GM19328 (cell line): ENCODE measurements at regions not wholly inside any gene's neighbourhood (a gene's known extent, or its start where the extent isn't known, plus 50 kb on each side); places are given as distances from the start of the nearest gene placed in this dataset.
A peak's percentile ranks its signal among the peaks of the same experiment; 100 is the strongest.

ENCODE experiments used
- ATAC-seq: cut with Tn5 transposase; IDR thresholded peaks from one replicate; pipeline ENCODE4 v1.9.1; 2021; ENCODE audit warnings: mild to moderate bottlenecking, moderate library complexity; ENCODE audit not compliant: unreplicated experiment

- no peak for ATAC-seq
These were observed 138.5 kb downstream of the RBM26 start for GRCh38 chr13:79267560-79267959.

DNA sequence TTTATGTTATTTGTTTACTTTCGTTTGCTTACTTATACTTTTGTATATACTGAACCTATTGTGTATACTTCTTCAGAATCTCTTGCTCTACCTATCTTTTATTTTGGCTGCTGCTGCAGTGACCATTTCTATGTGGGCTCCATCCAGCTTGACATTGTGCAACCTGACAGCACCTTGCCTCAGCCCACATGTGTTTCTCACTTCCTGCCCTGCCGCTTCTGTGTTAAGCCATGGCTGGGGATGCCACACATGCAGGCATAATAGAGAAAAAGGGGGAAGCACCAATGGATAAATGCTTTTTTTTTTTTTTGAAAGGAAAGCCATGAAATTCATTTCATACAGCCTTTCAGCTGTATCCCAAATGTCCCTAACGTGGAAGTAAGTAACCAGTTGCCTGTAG lies 147.6 kb downstream of the RBM26 start:
- no peak for ATAC-seq

- peak; percentile 41 for ATAC-seq
These were observed 159.5 kb downstream of the RBM26 start for GRCh38 chr13:79246578-79246949.

DNA sequence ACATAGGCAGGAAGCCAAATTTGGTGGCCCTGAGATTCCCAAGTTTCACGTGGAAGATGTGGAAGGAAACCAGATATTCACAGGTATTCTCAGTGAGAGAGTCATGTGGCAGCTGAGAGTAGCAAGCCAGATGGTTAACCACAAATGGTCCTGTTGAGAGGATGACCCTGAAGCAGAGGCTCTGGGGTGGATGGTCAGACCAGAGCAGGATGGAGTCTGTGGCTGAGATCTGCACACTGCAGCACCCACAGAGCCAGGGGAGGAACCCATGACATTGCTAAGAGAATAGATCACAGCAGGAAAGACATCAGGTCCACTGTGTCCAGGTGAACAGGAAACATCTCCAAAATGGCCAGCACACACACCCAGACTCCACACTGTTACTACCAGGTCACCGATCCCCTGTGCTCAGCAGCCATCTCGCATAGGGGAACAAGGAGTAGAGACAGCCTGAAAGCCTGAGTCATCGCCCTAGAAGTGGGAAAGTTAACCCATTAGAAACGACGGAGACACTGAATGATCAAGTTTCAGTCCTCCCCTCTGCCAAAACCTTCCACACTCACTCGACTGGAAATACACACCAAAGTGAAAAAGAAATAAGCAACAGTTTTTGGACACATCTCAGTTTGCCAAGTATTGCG lies 160.0 kb downstream of the RBM26 start:
- ATAC-seq: peak; percentile 56

DNA sequence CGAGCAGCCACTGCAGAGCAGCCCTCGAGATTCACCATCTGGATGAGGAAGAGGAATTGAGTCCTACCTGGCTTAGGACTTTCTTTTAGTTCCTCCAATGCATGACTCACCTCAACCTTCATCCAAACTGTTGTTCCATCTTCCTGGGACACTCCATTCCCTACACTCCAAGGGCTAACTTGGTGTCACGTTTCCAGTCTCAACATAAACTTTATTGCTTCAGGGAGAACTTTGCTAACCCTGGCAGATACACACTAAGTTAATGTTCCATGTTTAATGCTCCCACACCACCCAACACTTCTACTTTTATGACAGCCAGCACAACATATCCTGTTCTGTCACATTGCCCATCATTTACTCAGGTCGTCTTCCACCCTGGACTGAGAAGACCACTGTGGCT lies 164.4 kb downstream of the RBM26 start:
- ATAC-seq: no peak

DNA sequence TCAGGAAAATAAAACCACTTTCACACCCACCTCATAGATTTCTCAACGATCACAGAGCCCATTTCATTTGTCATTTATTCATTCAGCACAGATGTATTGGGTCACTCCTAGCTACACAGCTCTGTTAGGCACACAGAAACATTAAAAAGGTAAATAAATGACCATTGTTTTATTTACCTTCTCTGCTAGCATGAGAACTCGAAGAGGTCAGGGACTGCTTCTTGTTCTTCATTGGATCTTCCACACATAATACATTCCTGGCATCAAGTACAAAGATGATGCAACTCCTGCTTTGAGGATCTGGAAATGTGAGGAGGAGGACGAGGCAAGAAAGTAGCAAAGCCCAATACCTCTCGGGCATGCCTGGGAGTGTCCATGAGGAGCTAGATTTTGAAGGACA lies 168.1 kb downstream of the RBM26 start:
- ATAC-seq: no peak

GRCh38 chr13:79231887-79232286 lies 174.2 kb downstream of the RBM26 start:
- no peak for ATAC-seq

- no peak for ATAC-seq
These were observed 176.3 kb downstream of the RBM26 start for GRCh38 chr13:79229761-79230160.

DNA sequence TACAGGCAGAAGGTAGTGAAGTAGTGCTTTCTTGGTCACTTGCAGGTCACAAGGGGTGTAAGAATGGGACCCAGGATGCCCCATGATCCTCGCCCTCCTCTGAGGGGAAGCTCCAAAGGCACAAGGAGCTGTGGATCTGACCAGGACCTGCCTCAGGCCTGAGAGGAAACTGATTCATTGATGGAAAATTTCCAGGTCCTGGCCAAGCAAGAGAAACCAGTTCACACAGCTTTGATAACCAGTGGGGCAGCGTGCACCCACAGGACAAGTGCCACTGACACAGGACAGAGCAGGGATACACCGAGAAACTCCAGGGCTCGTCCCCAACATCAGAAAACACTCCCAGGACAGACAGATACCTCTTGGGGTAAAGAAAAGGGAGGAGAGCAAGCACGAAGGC lies 177.1 kb downstream of the RBM26 start:
- no peak for ATAC-seq

- ATAC-seq: peak; percentile 78
These were observed 178.6 kb downstream of the RBM26 start for GRCh38 chr13:79227418-79227817.

- ATAC-seq: peak; percentile 12
These were observed 179.1 kb downstream of the RBM26 start for GRCh38 chr13:79226938-79227337.

- no peak for ATAC-seq
These were observed 179.8 kb downstream of the RBM26 start for GRCh38 chr13:79226250-79226649.

- ATAC-seq: no peak
These were observed 180.4 kb downstream of the RBM26 start for GRCh38 chr13:79225487-79226232.

DNA sequence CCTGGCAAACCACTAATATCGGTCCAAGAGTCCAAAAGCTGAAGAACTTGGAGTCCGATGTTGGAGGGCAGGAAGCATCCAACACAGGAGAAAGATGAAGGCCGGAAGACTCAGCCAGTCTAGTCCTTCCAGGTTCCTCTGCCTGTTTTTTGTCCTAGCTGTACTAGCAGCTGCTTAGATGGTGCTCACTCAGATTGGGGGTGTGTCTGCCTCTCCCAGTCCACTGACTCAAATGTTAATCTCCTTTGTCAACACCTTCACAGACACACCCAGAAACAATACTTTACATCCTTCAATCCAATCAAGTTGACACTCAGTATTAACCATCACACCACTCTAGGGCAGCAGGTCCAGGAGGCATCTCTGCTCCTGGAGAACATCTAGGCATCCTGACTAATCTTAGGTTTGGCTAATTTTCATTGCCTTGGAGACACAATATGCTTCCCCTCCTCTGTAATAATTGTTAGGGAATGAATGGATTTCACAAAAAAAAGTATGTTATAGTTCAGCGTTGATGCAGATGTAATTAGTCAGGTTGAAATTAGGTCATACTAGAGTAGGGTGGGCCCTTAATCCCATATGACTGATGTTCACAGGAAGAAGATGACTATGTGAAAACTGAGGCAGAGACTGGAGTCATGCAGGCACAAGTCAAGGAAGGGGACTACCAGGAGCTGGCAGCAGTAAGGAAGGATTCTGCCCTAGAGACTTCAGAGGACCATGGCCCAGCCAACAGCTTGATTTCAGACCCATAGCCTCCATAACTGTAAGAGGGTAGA lies 183.4 kb downstream of the RBM26 start:
- ATAC-seq: no peak

DNA sequence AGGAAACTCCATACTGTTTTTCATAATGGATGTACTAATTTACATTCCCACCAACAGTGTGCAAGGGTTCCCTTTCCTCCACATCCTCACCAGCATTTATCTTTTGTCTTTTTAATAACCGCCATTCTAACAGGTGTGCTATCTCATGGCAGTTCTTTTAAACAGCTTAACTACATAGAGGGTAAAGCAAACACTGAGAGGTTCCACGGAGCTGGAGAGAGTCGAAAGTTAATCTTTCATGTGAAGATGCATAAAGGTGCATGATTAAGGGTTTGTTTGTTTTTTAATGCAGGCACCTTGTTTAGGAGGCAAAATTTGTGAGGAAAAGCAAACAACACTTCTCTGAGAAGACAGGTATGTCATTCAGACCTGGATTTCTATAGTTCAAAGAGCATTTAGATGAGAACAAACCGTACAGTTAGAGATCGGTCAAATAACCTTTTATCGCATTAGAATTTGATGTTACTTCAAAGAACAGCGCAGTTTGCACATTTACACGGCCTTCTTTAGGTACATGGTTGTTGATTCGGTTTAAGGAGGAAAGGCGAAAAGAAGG lies 193.9 kb downstream of the RBM26 start:
- no peak for ATAC-seq

- ATAC-seq: no peak
These were observed 194.7 kb downstream of the RBM26 start for GRCh38 chr13:79211377-79211776.

GRCh38 chr13:79197933-79198332 lies 208.1 kb downstream of the RBM26 start:
- ATAC-seq: no peak

DNA sequence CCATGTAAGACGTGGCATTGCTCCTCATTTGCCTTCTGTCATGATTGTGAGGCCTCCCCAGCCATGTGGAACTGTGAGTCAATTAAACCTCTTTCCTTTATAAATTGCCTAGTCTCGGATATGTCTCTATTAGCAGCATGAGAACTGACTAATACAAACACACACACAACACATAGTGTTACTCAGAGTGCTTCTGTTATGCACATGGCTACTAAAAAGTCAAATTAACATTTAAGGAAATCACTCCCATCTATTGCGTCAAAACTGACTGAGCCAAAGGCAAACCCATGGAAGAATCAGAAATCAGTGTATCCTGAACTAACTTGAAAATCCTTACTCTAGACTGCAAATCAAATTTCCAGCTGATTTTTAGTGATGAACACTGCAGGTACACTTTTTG lies 209.2 kb downstream of the RBM26 start:
- no peak for ATAC-seq

DNA sequence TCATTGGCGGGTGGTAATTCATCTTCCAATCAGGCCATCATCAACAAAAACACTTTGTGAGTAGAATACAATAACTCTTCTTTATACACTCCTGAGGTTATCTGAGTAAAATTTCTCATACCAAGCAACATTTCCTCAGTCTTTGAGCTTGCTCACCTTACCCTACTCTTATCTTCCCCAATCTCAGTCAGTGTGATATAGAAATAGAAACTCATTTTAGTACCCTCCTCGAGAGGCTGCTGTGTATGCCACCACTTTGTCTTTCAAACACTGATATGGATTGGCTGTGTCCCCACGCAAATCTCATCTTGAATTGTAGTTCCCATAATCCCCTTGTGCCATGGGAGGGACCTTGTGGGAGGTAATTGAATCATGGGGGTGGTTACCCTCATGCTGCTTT lies 209.7 kb downstream of the RBM26 start:
- ATAC-seq: no peak

DNA sequence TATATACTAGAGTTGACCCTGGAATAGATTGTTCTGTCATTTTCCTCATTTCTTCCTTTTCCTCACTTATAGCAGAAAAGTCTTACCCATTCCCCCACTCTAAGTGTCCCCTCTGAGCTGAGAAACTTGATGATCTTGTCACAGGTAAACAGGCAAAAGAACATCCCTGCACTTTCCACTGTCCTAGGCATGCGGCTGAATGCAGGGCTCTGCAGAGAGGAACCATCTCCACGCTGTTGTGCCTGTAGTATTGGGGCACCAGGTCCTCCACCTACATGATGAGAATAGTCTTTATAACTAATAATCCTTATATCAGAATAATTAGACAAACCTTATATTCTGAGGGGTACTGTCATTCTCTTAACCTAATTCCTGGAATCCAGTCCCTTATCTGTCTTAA lies 211.3 kb downstream of the RBM26 start:
- ATAC-seq: peak; percentile 39

DNA sequence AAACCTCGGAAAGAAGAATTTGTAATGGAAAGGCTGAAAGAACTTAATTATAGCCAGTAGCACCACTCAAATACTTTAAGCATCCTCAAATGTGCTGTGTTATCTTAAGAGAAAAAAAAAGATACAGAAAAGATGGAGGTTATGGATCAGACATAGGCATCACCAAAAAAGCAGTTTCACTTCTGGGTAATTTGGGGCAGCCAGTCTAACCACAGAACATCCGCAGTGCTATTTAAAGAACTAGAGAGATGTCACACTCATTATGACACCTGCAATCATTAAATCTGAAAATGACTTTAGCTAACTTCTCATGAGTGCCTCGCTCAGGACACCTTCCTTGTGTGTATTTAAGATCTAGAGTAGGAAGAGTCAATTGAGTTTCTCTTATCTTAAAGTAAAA lies 211.8 kb downstream of the RBM26 start:
- ATAC-seq: peak; percentile 90

DNA sequence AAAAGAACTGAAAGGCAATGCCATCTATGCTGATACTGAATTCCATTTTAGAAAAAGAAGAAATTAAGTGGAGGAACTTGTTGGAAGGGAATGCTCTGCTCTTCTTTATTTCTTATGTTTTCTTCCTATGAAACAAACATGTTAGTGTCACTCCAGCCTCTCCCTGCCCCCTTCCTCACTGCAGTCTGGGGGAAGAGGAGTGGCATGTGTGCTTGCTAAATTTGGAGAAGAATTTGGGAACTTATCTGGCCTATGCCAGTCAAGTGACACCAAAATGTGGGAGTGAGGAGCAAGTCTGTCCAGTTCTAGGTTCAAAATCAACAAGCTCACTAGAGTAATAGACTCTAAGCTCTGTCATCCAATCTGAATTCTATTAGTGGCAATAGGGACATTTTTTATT lies 214.6 kb downstream of the RBM26 start:
- ATAC-seq: no peak
